HEK293T (cell line): ENCODE measurements at regions not wholly inside any gene's neighbourhood (a gene's known extent, or its start where the extent isn't known, plus 50 kb on each side); places are given as distances from the start of the nearest gene placed in this dataset.

Experiments
- CTCF ChIA-PET: fragments of 350-600 bp; formaldehyde crosslinking; extraction: SDS; loops from one replicate; lab custom pipeline; 2021; ENCODE audit warnings: antibody characterized with exemption, inconsistent platforms; lab: Yijun Ruan, JAX
- POLR2A ChIA-PET: fragments of 350-600 bp; formaldehyde crosslinking; extraction: SDS; loops from one replicate; lab custom pipeline; 2020; ENCODE audit warnings: antibody characterized with exemption, inconsistent platforms; lab: Yijun Ruan, JAX
- DNase-seq: peaks from one replicate; pipeline ENCODE4 v3.0.0; 2012; ENCODE audit warnings: mixed read lengths; ENCODE audit errors: extremely low spot score
- ARNT ChIP-seq: fragments of 450-650 bp; IDR thresholded peaks from 2 replicates; pipeline ENCODE4 v1.6.1; 2017; ENCODE audit warnings: mild to moderate bottlenecking
- BHLHE40 ChIP-seq: fragments of 450-650 bp; IDR thresholded peaks from 2 replicates; pipeline ENCODE4 v1.6.1; 2016; ENCODE audit warnings: mild to moderate bottlenecking, moderate library complexity, borderline replicate concordance
- CTBP1 ChIP-seq: fragments of 450-650 bp; IDR thresholded peaks from 2 replicates; pipeline ENCODE4 v1.6.1; 2016; ENCODE audit warnings: borderline replicate concordance
- ELF4 ChIP-seq: fragments of 450-650 bp; IDR thresholded peaks from 2 replicates; pipeline ENCODE4 v1.6.1; 2017; ENCODE audit warnings: antibody characterized with exemption
- FOXA1 ChIP-seq: fragments of 450-650 bp; IDR thresholded peaks from 2 replicates; pipeline ENCODE4 v1.6.1; 2016; ENCODE audit warnings: mild to moderate bottlenecking
- FOXK2 ChIP-seq: fragments of 450-650 bp; IDR thresholded peaks from 2 replicates; pipeline ENCODE4 v1.6.1; 2016; ENCODE audit warnings: mild to moderate bottlenecking
- FOXM1 ChIP-seq: fragments of 450-650 bp; IDR thresholded peaks from 2 replicates; pipeline ENCODE4 v1.6.1; 2017; ENCODE audit warnings: mild to moderate bottlenecking, borderline replicate concordance
- HDGF ChIP-seq: fragments of 450-650 bp; IDR thresholded peaks from 2 replicates; pipeline ENCODE4 v1.6.1; 2017; ENCODE audit warnings: antibody characterized with exemption, borderline replicate concordance
- L3MBTL2 ChIP-seq: fragments of 450-650 bp; conservative IDR thresholded peaks from 2 replicates; pipeline ENCODE4 v1.6.1; 2016; ENCODE audit warnings: mild to moderate bottlenecking
- LEF1 ChIP-seq: fragments of 450-650 bp; IDR thresholded peaks from 2 replicates; pipeline ENCODE4 v1.6.1; 2017; ENCODE audit warnings: mild to moderate bottlenecking, borderline replicate concordance
- NFRKB ChIP-seq: fragments of 450-650 bp; IDR thresholded peaks from 2 replicates; pipeline ENCODE4 v1.6.1; 2016; ENCODE audit warnings: mild to moderate bottlenecking, moderate library complexity
- PKNOX1 ChIP-seq: fragments of 450-650 bp; IDR thresholded peaks from 2 replicates; pipeline ENCODE4 v1.6.1; 2016
- SP1 ChIP-seq: fragments of 450-650 bp; IDR thresholded peaks from 2 replicates; pipeline ENCODE4 v1.6.1; 2017
- SUZ12 ChIP-seq: fragments of 450-650 bp; IDR thresholded peaks from 2 replicates; pipeline ENCODE4 v1.6.1; 2016; ENCODE audit warnings: mild to moderate bottlenecking
- TARDBP ChIP-seq: fragments of 450-650 bp; IDR thresholded peaks from 2 replicates; pipeline ENCODE4 v1.6.1; 2016
- ZNF384 ChIP-seq: fragments of 450-650 bp; IDR thresholded peaks from 2 replicates; pipeline ENCODE4 v1.6.1; 2016

- ChIA-PET CTCF (interaction anchor here (0.8 to 1.1 kb wide), 5 partner anchors 9 to 97 kb away, joined by 3 to 5 read pairs (median 3); no protein-coding TSS in a partner anchor), POLR2A (no interaction called here)
- TF ChIP-seq SP1 (no peak), FOXA1 (no peak), ZNF384 (no peak), L3MBTL2 (no peak)
- peak; percentile 77 for DNase-seq
Observed at GRCh38 chr11:15826826-15827225, 529.5 kb downstream of the SOX6 start.

GRCh38 chr11:15828215-15828853 lies 528.0 kb downstream of the SOX6 start:
- no peak for DNase-seq
- CTCF ChIA-PET, result no interaction called here

GRCh38 chr11:15829312-15829711 lies 527.0 kb downstream of the SOX6 start:
- CTCF ChIA-PET, result interaction anchor here (0.6 to 0.9 kb wide), 2 partner anchors 60 to 281 kb away, joined by 3 read pairs; no protein-coding TSS in a partner anchor
- no peak for DNase-seq
- TF ChIP-seq L3MBTL2 (no peak), ARNT (no peak), FOXA1 (no peak), LEF1 (no peak), TARDBP (no peak), SUZ12 (no peak), BHLHE40 (no peak), FOXM1 (no peak), ZNF384 (no peak)
- POLR2A ChIA-PET, result no interaction called here

More at GRCh38 chr11:15828215-15828853, 528.0 kb downstream of the SOX6 start:
- no peak for TF ChIP-seq ELF4
- POLR2A ChIA-PET, result no interaction called here

- TF ChIP-seq HDGF (no peak), NFRKB (no peak), FOXK2 (no peak), FOXA1 (no peak), CTBP1 (no peak), ARNT (no peak), LEF1 (no peak)
- POLR2A ChIA-PET, result no interaction called here
- CTCF ChIA-PET, result no interaction called here
- DNase-seq, result no peak
Observed at GRCh38 chr11:15830741-15831428, 525.5 kb downstream of the SOX6 start.

- DNase-seq, result no peak
- TF ChIP-seq FOXK2 (no peak), CTBP1 (no peak), LEF1 (no peak), PKNOX1 (0 out of 2 replicates have a peak, but pooled peaks have one; percentile 12)
- POLR2A ChIA-PET, result no interaction called here
- CTCF ChIA-PET, result interaction anchor here (1.3 to 2.2 kb wide), 2 partner anchors 9 to 16 kb away, joined by 3 to 5 read pairs; no protein-coding TSS in a partner anchor
Observed at GRCh38 chr11:15835788-15836411, 520.4 kb downstream of the SOX6 start.

GRCh38 chr11:15836795-15837194 lies 519.6 kb downstream of the SOX6 start:
- ChIA-PET CTCF (no interaction called here), POLR2A (no interaction called here)
- no peak for TF ChIP-seq NFRKB
- TF ChIP-seq PKNOX1, result no peak
- no peak for TF ChIP-seq L3MBTL2
- no peak for TF ChIP-seq HDGF
- TF ChIP-seq FOXA1, result no peak
- no peak for TF ChIP-seq LEF1
- TF ChIP-seq TARDBP, result no peak
- TF ChIP-seq FOXK2, result no peak
- TF ChIP-seq CTBP1, result no peak
- no peak for TF ChIP-seq ELF4
- no peak for TF ChIP-seq FOXM1
- TF ChIP-seq ARNT, result no peak
- no peak for TF ChIP-seq SUZ12
- TF ChIP-seq BHLHE40, result no peak
- TF ChIP-seq ZNF384, result no peak
- TF ChIP-seq SP1, result no peak
- no peak for DNase-seq

- TF ChIP-seq BHLHE40, result no peak
- POLR2A ChIA-PET, result no interaction called here
- CTCF ChIA-PET, result no interaction called here
- no peak for DNase-seq
Observed at GRCh38 chr11:15837901-15838489, 518.4 kb downstream of the SOX6 start.
